HL-60 (cell line): ENCODE measurements at regions not wholly inside any gene's neighbourhood (a gene's known extent, or its start where the extent isn't known, plus 50 kb on each side); places are given as distances from the start of the nearest gene placed in this dataset.

Source experiments
- DNase-seq, 2 experiments: peaks; one replicate each; pipeline ENCODE4 v3.0.0-alpha.2; 2010 to 2020; ENCODE audit warnings: low read depth in 1 of 2, low spot score in 1 of 2
- H3K27ac ChIP-seq: fragments of 250-450 bp; sonication (Bioruptor Pico); replicated peaks from 2 replicates; pipeline ENCODE4 v1.5.1; 2020; ENCODE audit warnings: mild to moderate bottlenecking, moderate library complexity
- H3K27me3 ChIP-seq: fragments of 250-450 bp; sonication (Bioruptor Pico); 2 replicates; pipeline ENCODE4 v1.5.1; 2021; ENCODE audit warnings: mild to moderate bottlenecking, moderate library complexity; ENCODE audit not compliant: insufficient read depth, poor library complexity, severe bottlenecking
- H3K4me3 ChIP-seq: replicated peaks from 2 replicates; pipeline ENCODE4 v1.5.1; 2011; ENCODE audit warnings: mild to moderate bottlenecking, control low read depth, low read length; ENCODE audit not compliant: insufficient read depth
- GABPA ChIP-seq: IDR thresholded peaks from 2 replicates; pipeline ENCODE4 v1.6.1; 2012; ENCODE audit warnings: low read depth
- POLR2AphosphoS5 ChIP-seq: IDR thresholded peaks from 2 replicates; pipeline ENCODE4 v1.6.1; 2012; ENCODE audit warnings: low read depth
- SPI1 ChIP-seq: IDR thresholded peaks from 2 replicates; pipeline ENCODE4 v1.6.1; 2012; ENCODE audit warnings: low read depth, mild to moderate bottlenecking, borderline replicate concordance
- TF ChIP-seq, protein P1 (sequence below): IDR thresholded peaks from 2 replicates; pipeline ENCODE4 v1.6.1; 2012; ENCODE audit warnings: low read depth; ENCODE audit not compliant: insufficient replicate concordance
- TF ChIP-seq, protein P2 (sequence below): IDR thresholded peaks from one replicate; pipeline ENCODE4 v1.5.1; 2011; ENCODE audit warnings: low read length, control low read depth, inconsistent platforms; ENCODE audit not compliant: insufficient read depth

DNA sequence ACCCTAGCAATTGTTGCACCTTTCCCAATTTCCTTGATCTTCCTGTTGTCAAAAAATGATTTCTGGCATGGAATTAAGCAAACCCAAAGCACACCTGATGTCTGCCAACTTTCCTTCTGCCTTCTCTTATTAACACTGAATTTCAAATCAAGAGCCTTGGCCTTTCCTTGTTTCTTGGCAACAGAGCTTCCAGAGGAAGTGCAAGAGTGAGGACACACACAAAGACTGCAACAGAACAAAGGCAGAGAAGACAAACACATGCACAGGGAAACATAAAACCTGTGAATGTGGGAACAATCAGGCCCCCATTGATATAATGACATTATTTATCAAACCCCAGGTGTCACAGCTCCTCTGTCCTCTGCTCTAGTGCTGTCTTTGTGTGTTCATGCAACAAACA, 73.0 kb upstream of the IL6 start:
- no peak for DNase-seq
- Histone ChIP-seq H3K4me3 (no peak overlapping the region), H3K27ac (no peak overlapping the region), H3K27me3 (no peaks in the 10 kb centered on the region)
- TF ChIP-seq SPI1 = no peak
- TF ChIP-seq, protein P1, sequence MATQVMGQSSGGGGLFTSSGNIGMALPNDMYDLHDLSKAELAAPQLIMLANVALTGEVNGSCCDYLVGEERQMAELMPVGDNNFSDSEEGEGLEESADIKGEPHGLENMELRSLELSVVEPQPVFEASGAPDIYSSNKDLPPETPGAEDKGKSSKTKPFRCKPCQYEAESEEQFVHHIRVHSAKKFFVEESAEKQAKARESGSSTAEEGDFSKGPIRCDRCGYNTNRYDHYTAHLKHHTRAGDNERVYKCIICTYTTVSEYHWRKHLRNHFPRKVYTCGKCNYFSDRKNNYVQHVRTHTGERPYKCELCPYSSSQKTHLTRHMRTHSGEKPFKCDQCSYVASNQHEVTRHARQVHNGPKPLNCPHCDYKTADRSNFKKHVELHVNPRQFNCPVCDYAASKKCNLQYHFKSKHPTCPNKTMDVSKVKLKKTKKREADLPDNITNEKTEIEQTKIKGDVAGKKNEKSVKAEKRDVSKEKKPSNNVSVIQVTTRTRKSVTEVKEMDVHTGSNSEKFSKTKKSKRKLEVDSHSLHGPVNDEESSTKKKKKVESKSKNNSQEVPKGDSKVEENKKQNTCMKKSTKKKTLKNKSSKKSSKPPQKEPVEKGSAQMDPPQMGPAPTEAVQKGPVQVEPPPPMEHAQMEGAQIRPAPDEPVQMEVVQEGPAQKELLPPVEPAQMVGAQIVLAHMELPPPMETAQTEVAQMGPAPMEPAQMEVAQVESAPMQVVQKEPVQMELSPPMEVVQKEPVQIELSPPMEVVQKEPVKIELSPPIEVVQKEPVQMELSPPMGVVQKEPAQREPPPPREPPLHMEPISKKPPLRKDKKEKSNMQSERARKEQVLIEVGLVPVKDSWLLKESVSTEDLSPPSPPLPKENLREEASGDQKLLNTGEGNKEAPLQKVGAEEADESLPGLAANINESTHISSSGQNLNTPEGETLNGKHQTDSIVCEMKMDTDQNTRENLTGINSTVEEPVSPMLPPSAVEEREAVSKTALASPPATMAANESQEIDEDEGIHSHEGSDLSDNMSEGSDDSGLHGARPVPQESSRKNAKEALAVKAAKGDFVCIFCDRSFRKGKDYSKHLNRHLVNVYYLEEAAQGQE = no peak
- no peak for TF ChIP-seq GABPA
- TF ChIP-seq POLR2AphosphoS5 = no peak
- TF ChIP-seq, protein P2, sequence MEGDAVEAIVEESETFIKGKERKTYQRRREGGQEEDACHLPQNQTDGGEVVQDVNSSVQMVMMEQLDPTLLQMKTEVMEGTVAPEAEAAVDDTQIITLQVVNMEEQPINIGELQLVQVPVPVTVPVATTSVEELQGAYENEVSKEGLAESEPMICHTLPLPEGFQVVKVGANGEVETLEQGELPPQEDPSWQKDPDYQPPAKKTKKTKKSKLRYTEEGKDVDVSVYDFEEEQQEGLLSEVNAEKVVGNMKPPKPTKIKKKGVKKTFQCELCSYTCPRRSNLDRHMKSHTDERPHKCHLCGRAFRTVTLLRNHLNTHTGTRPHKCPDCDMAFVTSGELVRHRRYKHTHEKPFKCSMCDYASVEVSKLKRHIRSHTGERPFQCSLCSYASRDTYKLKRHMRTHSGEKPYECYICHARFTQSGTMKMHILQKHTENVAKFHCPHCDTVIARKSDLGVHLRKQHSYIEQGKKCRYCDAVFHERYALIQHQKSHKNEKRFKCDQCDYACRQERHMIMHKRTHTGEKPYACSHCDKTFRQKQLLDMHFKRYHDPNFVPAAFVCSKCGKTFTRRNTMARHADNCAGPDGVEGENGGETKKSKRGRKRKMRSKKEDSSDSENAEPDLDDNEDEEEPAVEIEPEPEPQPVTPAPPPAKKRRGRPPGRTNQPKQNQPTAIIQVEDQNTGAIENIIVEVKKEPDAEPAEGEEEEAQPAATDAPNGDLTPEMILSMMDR = no peak

DNA sequence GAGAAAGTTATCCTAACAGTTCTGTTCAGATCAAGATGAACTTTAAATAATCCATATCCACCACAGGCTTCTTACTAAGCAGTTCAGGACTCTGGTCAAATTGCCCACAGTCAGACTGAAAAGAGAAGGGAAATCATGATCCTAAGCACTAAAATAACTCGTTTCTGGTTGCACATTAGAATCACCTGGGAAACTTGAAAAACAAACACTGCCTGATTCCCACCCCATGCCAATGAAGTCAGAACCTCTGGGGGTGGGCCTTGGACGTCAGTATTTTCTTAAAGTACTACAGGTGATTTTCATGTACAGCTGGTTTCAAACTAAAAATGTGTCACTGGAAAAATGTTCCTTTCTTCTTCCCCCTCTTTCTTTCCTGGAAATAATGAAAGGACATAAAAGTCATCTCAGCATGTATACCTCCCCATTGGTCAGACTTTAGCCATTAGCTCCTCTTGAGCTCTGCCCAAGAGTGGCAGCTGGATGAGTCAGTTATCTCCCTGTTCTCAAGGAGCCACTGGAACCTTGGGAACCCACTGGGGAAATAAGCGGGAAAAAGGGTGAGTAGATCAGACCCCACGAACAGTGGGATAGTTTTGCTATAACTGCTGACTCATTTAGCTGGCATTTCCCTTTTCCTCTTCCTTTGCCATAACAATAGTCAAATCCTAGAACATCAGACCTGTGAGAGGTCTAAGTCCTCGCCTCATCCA, 75.3 kb upstream of the IL6 start:
- DNase-seq = no peak
- Histone ChIP-seq H3K27me3 (no peaks in the 10 kb centered on the region), H3K27ac (no peak overlapping the region), H3K4me3 (no peak overlapping the region)
- TF ChIP-seq SPI1 = no peak
- TF ChIP-seq, protein P1 = no peak
- TF ChIP-seq GABPA = no peak
- TF ChIP-seq POLR2AphosphoS5 = no peak
- TF ChIP-seq, protein P2 = no peak

DNA sequence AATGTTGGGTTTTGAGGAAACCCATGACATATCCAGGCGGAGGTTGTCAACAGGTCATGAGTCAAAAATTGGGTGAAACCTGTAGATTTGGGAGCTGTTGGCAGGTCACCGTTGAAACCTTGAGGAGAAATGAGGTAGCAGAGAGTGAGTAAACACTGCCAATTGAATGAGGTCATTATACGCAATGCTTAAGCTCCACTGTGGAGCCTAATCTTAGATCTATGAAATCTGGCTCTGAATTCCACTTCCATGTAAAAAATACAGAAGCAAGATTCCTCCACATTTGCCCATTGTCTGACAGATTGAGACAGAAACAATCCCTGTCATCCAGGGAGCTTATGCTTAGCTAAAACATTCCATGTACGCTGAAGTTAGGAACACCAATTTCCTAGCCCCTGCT, 76.0 kb upstream of the IL6 start:
- H3K4me3 ChIP-seq = no peak overlapping the region
- TF ChIP-seq, protein P2 = no peak
- TF ChIP-seq GABPA (no peak), SPI1 (no peak), POLR2AphosphoS5 (no peak)
- TF ChIP-seq, protein P1 = no peak
- no peaks in the 10 kb centered on the region for H3K27me3 ChIP-seq
- DNase-seq = no peak
- H3K27ac ChIP-seq = no peak overlapping the region
